ENCODE measurements at regions not wholly inside any gene's neighbourhood (a gene's known extent, or its start where the extent isn't known, plus 50 kb on each side); places are given as distances from the start of the nearest gene placed in this dataset.
A peak's percentile ranks its signal among the peaks of the same experiment; 100 is the strongest.

DNA sequence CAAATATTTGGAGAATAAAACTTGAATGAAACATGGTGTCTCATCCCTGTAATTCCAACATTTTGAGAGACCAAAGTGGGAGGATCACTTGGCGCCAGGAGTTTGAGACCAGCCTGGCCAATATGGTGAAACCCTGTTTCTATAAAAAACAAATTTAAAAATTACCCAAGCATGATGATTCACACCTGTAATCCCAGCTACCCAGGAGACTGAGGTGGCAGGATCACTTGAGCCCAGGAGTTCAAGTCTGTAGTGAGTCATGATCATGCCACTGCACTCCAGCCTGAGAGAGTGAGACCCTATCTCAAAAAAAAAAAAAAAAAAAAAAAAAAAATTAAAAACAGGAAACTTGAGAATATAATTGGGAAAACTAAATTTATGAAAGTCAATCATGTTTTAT lies 481.1 kb downstream of the SEMA3D start:
- TF ChIP-seq, protein P1, sequence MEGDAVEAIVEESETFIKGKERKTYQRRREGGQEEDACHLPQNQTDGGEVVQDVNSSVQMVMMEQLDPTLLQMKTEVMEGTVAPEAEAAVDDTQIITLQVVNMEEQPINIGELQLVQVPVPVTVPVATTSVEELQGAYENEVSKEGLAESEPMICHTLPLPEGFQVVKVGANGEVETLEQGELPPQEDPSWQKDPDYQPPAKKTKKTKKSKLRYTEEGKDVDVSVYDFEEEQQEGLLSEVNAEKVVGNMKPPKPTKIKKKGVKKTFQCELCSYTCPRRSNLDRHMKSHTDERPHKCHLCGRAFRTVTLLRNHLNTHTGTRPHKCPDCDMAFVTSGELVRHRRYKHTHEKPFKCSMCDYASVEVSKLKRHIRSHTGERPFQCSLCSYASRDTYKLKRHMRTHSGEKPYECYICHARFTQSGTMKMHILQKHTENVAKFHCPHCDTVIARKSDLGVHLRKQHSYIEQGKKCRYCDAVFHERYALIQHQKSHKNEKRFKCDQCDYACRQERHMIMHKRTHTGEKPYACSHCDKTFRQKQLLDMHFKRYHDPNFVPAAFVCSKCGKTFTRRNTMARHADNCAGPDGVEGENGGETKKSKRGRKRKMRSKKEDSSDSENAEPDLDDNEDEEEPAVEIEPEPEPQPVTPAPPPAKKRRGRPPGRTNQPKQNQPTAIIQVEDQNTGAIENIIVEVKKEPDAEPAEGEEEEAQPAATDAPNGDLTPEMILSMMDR (IDR thresholded peaks at IDR 0.05; ENCODE audit: unreplicated experiment), result no peak
- Mint-ChIP-seq H3K27me3 (ENCODE audit: unreplicated experiment) (no peaks in the 10 kb centered on the region), H3K4me1 (ENCODE audit: unreplicated experiment) (no peaks in the 10 kb centered on the region), H3K27ac (ENCODE audit: unreplicated experiment) (no peak overlapping the region), H3K4me3 (ENCODE audit: unreplicated experiment) (no peak overlapping the region), H3K36me3 (ENCODE audit: low read depth, unreplicated experiment) (no peaks in the 10 kb centered on the region), H3K9me3 (ENCODE audit: unreplicated experiment) (no peaks in the 10 kb centered on the region)
- DNase-seq (ENCODE audit: low spot score), result no peak

DNA sequence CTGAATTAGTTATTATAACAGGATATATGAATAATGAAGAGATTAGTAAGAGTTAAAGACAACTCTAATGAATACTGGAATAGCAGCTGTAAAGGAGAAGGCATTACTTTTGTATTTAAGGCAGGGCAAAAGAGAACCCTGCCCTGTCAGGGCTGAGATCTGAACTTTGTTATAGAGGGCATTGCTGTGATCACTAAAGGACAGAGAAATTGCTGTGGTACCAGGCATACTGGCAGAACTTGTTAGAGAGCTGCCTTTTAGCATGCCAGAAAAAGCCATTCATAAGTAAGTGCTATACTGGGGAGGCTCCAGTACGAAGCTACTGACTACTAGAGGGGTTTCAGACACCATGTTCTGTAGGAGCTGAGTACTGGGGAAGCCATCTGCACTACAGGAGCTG lies 481.8 kb downstream of the SEMA3D start:
- H3K9me3 Mint-ChIP-seq (ENCODE audit: unreplicated experiment), result no peaks in the 10 kb centered on the region
- no peak overlapping the region for H3K27ac Mint-ChIP-seq (ENCODE audit: unreplicated experiment)

DNA sequence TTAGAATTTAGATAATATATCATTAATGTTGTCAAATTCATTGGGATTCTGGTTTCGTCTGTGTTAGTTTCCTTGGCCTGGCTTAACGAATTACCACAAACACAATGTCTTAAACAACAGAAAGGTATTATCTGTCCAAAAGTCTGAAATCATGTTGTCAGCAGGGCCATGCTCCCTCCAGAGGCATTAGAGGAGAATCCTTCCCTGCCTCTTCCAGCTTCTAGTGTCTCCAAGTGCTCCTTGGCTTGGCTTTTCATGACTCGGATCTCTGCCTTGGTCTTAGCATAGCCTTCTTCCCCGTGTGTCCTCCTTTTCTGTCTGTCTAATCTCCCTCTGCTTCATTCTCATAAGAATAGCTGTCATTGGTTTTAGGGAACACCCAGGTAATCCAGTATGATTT lies 482.5 kb downstream of the SEMA3D start:
- Mint-ChIP-seq H3K27ac (ENCODE audit: unreplicated experiment) (peak overlapping the region; percentile 37), H3K4me1 (ENCODE audit: unreplicated experiment) (no peaks in the 10 kb centered on the region), H3K9me3 (ENCODE audit: unreplicated experiment) (no peaks in the 10 kb centered on the region), H3K27me3 (ENCODE audit: unreplicated experiment) (no peaks in the 10 kb centered on the region), H3K4me3 (ENCODE audit: unreplicated experiment) (no peak overlapping the region), H3K36me3 (ENCODE audit: low read depth, unreplicated experiment) (no peaks in the 10 kb centered on the region)
- TF ChIP-seq, protein P1 (IDR thresholded peaks at IDR 0.05; ENCODE audit: unreplicated experiment), result no peak
- no peak for DNase-seq (ENCODE audit: low spot score)

More for the DNA sequence above, 481.8 kb downstream of the SEMA3D start:
- Mint-ChIP-seq H3K4me1 (ENCODE audit: unreplicated experiment) (no peaks in the 10 kb centered on the region), H3K4me3 (ENCODE audit: unreplicated experiment) (no peak overlapping the region), H3K36me3 (ENCODE audit: low read depth, unreplicated experiment) (no peaks in the 10 kb centered on the region), H3K27me3 (ENCODE audit: unreplicated experiment) (no peaks in the 10 kb centered on the region)
- TF ChIP-seq, protein P1 (IDR thresholded peaks at IDR 0.05; ENCODE audit: unreplicated experiment), result no peak
- DNase-seq (ENCODE audit: low spot score), result no peak

DNA sequence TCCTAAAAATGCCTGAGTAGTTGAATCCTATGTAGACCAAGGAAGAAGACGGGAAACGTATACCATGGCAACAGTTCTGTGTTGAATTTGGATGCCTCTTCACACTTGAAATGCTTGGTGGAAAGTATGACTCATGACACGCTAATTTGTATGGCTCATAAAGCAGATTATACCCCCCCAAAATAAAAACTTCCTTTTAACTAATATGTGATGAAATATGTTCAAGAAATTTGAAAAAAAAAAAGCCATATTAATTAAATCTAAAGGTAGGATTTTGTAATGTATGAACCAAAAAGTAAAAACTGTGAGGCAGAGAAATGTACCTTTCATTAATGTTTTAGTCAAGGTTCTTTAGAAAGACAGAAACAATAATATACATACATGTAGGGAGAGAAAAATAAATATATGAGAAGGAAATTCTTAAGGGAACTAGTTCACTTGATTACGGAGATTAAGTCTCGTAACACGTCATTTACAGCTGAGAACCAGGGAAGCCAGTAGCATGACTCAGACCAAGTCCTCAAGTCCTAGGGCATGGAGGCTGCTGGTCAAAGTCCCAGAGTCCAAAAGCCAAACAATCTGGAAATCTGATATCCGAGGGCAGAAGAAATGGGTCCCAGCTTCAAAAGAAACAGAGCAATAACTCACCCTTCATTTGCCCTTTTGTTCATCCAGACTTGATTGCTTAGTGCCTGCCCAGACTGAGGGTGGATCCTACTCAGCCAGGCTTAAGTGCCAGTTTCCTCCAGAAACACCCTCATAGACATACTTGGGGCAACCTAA lies 485.1 kb downstream of the SEMA3D start:
- Mint-ChIP-seq H3K4me1 (ENCODE audit: unreplicated experiment) (no peaks in the 10 kb centered on the region), H3K27ac (ENCODE audit: unreplicated experiment) (no peak overlapping the region), H3K4me3 (ENCODE audit: unreplicated experiment) (no peak overlapping the region), H3K27me3 (ENCODE audit: unreplicated experiment) (no peaks in the 10 kb centered on the region), H3K36me3 (ENCODE audit: low read depth, unreplicated experiment) (no peaks in the 10 kb centered on the region), H3K9me3 (ENCODE audit: unreplicated experiment) (no peaks in the 10 kb centered on the region)
- TF ChIP-seq, protein P1 (IDR thresholded peaks at IDR 0.05; ENCODE audit: unreplicated experiment), result no peak
- no peak for DNase-seq (ENCODE audit: low spot score)

DNA sequence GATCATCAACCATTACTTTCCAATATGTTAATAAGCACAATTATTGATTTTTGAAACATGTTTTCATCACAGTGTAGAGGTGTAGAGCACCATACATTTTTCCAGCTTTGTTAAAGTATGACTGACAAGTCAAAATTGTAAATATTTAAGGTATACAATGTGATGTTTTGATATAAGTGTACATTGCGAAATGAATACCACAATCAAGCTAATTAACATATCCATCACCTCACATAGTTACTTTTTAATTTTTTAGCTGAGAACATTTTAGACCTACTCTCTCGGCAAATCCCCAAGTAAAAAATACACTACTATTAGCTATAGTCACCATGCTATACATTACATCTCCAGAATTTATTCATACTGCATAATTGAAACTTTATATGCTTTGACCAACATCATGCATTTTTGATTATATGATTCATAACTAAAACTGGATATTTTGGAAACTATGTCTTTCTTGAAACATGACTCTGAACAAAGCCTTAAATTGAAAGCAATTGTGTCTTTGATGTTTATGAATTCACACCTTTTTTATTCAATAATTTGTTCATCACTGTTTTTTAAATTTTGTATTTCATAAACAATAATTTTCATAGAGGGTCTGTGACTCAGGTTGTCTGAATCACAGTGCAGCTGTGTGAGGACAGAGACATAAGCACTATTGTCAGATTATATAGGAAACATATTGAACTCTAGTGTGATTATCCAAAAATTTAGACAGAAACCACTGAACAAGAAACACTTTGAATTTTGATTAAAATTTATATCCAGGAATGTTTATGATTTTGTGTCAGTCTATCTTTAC lies 486.1 kb downstream of the SEMA3D start:
- Mint-ChIP-seq H3K27ac (ENCODE audit: unreplicated experiment) (no peak overlapping the region), H3K4me3 (ENCODE audit: unreplicated experiment) (no peak overlapping the region), H3K4me1 (ENCODE audit: unreplicated experiment) (no peaks in the 10 kb centered on the region), H3K9me3 (ENCODE audit: unreplicated experiment) (no peaks in the 10 kb centered on the region), H3K36me3 (ENCODE audit: low read depth, unreplicated experiment) (no peaks in the 10 kb centered on the region), H3K27me3 (ENCODE audit: unreplicated experiment) (no peaks in the 10 kb centered on the region)
- TF ChIP-seq, protein P1 (IDR thresholded peaks at IDR 0.05; ENCODE audit: unreplicated experiment), result no peak
- no peak for DNase-seq (ENCODE audit: low spot score)

All from endothelial cell (in vitro differentiated cells).